ENCODE measurements at regions not wholly inside any gene's neighbourhood (a gene's known extent, or its start where the extent isn't known, plus 50 kb on each side); places are given as distances from the start of the nearest gene placed in this dataset.

DNA sequence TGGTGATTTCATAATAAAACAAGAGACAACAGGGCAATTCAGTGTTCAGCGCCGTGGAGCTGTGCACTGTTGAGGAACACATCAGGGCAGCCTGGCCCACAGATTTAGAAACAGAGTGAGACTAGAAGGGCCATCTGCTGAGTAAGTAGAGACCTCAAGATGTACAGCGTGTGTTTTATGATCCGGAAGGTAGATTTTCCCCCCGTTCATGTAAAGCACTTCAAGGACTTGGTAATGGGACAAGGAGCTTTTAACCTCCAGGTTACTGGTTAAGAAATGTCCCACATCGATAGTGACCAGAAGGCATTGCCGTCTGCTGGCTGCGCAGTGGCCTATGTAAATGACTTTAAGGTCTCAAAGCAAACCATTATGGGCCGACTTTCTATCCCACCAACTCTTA, 1057.7 kb upstream of the EEF2KMT start:
- no peak overlapping the region for H3K23ac ChIP-seq (ENCODE audit: low read length)
- no peak overlapping the region for H2BK5ac ChIP-seq (ENCODE audit: low read depth, low read length, poor library complexity)
- no peaks in the 10 kb centered on the region for H3K79me2 ChIP-seq (ENCODE audit: control insufficient read depth, insufficient read depth, low read length, poor library complexity)
- H4K8ac ChIP-seq (ENCODE audit: low read depth, low read length) = no peak overlapping the region
- no peak overlapping the region for H3K4me3 ChIP-seq (ENCODE audit: low read depth, low read length)
- H3K4me1 ChIP-seq (ENCODE audit: control insufficient read depth in 1 of 2, insufficient read depth in 2 of 2, low read length in 2 of 2) = no peaks in the 10 kb centered on the region
- H2AFZ ChIP-seq (ENCODE audit: insufficient read depth, low read length, poor library complexity) = no peak overlapping the region
- no peaks in the 10 kb centered on the region for H3K79me1 ChIP-seq (ENCODE audit: low read length)
- H3K27ac ChIP-seq (ENCODE audit: low read depth, low read length) = no peak overlapping the region
- H3K27me3 ChIP-seq (ENCODE audit: insufficient read depth, low read length) = no peaks in the 10 kb centered on the region
- H4K12ac ChIP-seq (ENCODE audit: low read depth, low read length) = no peak overlapping the region
- no peak overlapping the region for H3K14ac ChIP-seq (ENCODE audit: low read length)
- H2BK12ac ChIP-seq (ENCODE audit: low read length) = no peak overlapping the region
- no peak overlapping the region for H2AK5ac ChIP-seq (ENCODE audit: low read length)
- no peak overlapping the region for H3K4ac ChIP-seq (ENCODE audit: low read depth, low read length)
- no peak overlapping the region for H2BK120ac ChIP-seq (ENCODE audit: insufficient read depth, low read length, poor library complexity)
- no peak overlapping the region for H4K91ac ChIP-seq (ENCODE audit: low read depth, low read length)
- DNase-seq = no peak
- no CpG with 5 or more reads among the region's 9 CpGs for WGBS (ENCODE audit: extremely low coverage, insufficient coverage, insufficient read length)
- no peaks in the 10 kb centered on the region for H3K36me3 ChIP-seq (ENCODE audit: control insufficient read depth in 1 of 2, insufficient read depth in 2 of 2, low read length in 2 of 2)
- no peak overlapping the region for H3K18ac ChIP-seq (ENCODE audit: low read length)
- H3K4me2 ChIP-seq (ENCODE audit: low read length) = no peak overlapping the region
- no peaks in the 10 kb centered on the region for H3K9me3 ChIP-seq (ENCODE audit: insufficient read depth, low read depth, low read length)
- H3K9ac ChIP-seq (ENCODE audit: low read length) = no peak overlapping the region

DNA sequence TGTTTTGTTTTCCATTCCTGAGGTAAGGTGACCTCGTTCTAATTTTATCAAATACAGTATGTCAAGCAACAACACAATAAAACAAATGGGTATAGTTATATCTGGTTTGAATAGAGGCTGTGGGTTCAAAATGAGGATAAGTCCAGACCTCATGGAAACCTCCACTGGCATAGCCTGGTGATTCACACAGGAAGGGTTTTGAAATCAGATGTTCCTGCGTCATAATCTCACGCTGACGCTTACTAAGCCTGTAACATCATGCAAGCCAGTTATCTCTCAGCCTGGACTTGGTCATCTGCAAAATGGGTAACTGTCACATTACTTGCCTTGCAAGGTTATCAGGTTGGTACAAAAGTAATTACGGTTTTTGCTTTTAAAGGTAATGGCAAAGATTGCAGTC, 1056.3 kb upstream of the EEF2KMT start:
- Histone ChIP-seq H3K14ac (ENCODE audit: low read length) (no peak overlapping the region), H3K4me2 (ENCODE audit: low read length) (no peak overlapping the region), H3K79me1 (ENCODE audit: low read length) (no peaks in the 10 kb centered on the region), H4K91ac (ENCODE audit: low read depth, low read length) (no peak overlapping the region), H3K23ac (ENCODE audit: low read length) (no peak overlapping the region), H3K4me3 (ENCODE audit: low read depth, low read length) (no peak overlapping the region), H2AK5ac (ENCODE audit: low read length) (no peak overlapping the region), H3K9ac (ENCODE audit: low read length) (no peak overlapping the region), H2BK120ac (ENCODE audit: insufficient read depth, low read length, poor library complexity) (no peak overlapping the region), H4K8ac (ENCODE audit: low read depth, low read length) (no peak overlapping the region), H2AFZ (ENCODE audit: insufficient read depth, low read length, poor library complexity) (no peak overlapping the region), H3K36me3 (ENCODE audit: control insufficient read depth in 1 of 2, insufficient read depth in 2 of 2, low read length in 2 of 2) (no peaks in the 10 kb centered on the region), H3K79me2 (ENCODE audit: control insufficient read depth, insufficient read depth, low read length, poor library complexity) (no peaks in the 10 kb centered on the region), H3K27me3 (ENCODE audit: insufficient read depth, low read length) (no peaks in the 10 kb centered on the region), H3K9me3 (ENCODE audit: insufficient read depth, low read depth, low read length) (no peaks in the 10 kb centered on the region), H3K4me1 (ENCODE audit: control insufficient read depth in 1 of 2, insufficient read depth in 2 of 2, low read length in 2 of 2) (no peaks in the 10 kb centered on the region), H2BK12ac (ENCODE audit: low read length) (no peak overlapping the region), H3K4ac (ENCODE audit: low read depth, low read length) (no peak overlapping the region), H3K27ac (ENCODE audit: low read depth, low read length) (no peak overlapping the region), H3K18ac (ENCODE audit: low read length) (no peak overlapping the region), H4K12ac (ENCODE audit: low read depth, low read length) (no peak overlapping the region), H2BK5ac (ENCODE audit: low read depth, low read length, poor library complexity) (no peak overlapping the region)
- DNase-seq = no peak
- WGBS (ENCODE audit: extremely low coverage, insufficient coverage, insufficient read length) = no CpG with 5 or more reads among the region's 5 CpGs

DNA sequence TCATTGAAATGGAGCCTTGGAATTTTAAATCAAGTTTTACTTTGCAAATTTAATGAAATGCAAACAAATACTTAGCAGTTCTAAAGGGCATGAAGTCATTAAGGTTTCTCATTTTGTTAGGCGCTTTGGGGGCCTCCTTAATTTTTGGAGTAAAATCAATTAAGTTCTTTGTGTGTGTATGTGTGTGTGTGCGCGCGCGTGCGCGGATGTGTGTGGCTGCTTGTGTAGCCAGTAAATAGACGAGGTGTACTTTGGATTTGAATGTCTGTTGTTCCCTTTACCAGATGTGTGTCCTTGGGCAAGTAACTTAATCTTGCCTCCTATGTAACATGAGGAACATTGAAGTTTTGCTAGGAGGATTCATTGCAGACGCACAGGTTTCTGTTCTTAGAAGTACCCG, 1051.4 kb upstream of the EEF2KMT start:
- H3K36me3 ChIP-seq (ENCODE audit: control insufficient read depth in 1 of 2, insufficient read depth in 2 of 2, low read length in 2 of 2) = no peaks in the 10 kb centered on the region
- H4K8ac ChIP-seq (ENCODE audit: low read depth, low read length) = no peak overlapping the region
- H3K27ac ChIP-seq (ENCODE audit: low read depth, low read length) = no peak overlapping the region
- no peak overlapping the region for H2BK5ac ChIP-seq (ENCODE audit: low read depth, low read length, poor library complexity)
- no peak for DNase-seq
- H3K4ac ChIP-seq (ENCODE audit: low read depth, low read length) = no peak overlapping the region
- H3K79me1 ChIP-seq (ENCODE audit: low read length) = no peaks in the 10 kb centered on the region
- no peaks in the 10 kb centered on the region for H3K79me2 ChIP-seq (ENCODE audit: control insufficient read depth, insufficient read depth, low read length, poor library complexity)
- no CpG with 5 or more reads among the region's 10 CpGs for WGBS (ENCODE audit: extremely low coverage, insufficient coverage, insufficient read length)
- H3K4me3 ChIP-seq (ENCODE audit: low read depth, low read length) = no peak overlapping the region
- H2BK120ac ChIP-seq (ENCODE audit: insufficient read depth, low read length, poor library complexity) = no peak overlapping the region
- H2AK5ac ChIP-seq (ENCODE audit: low read length) = no peak overlapping the region
- peaks cover 1% of the 10 kb centered on the region for H3K9me3 ChIP-seq (ENCODE audit: insufficient read depth, low read depth, low read length)
- H3K4me1 ChIP-seq (ENCODE audit: control insufficient read depth in 1 of 2, insufficient read depth in 2 of 2, low read length in 2 of 2) = no peaks in the 10 kb centered on the region
- no peak overlapping the region for H3K23ac ChIP-seq (ENCODE audit: low read length)
- no peak overlapping the region for H3K14ac ChIP-seq (ENCODE audit: low read length)
- no peak overlapping the region for H2AFZ ChIP-seq (ENCODE audit: insufficient read depth, low read length, poor library complexity)
- no peak overlapping the region for H3K18ac ChIP-seq (ENCODE audit: low read length)
- no peak overlapping the region for H3K9ac ChIP-seq (ENCODE audit: low read length)
- H2BK12ac ChIP-seq (ENCODE audit: low read length) = no peak overlapping the region
- H4K91ac ChIP-seq (ENCODE audit: low read depth, low read length) = no peak overlapping the region
- no peak overlapping the region for H4K12ac ChIP-seq (ENCODE audit: low read depth, low read length)
- H3K27me3 ChIP-seq (ENCODE audit: insufficient read depth, low read length) = no peaks in the 10 kb centered on the region
- no peak overlapping the region for H3K4me2 ChIP-seq (ENCODE audit: low read length)

DNA sequence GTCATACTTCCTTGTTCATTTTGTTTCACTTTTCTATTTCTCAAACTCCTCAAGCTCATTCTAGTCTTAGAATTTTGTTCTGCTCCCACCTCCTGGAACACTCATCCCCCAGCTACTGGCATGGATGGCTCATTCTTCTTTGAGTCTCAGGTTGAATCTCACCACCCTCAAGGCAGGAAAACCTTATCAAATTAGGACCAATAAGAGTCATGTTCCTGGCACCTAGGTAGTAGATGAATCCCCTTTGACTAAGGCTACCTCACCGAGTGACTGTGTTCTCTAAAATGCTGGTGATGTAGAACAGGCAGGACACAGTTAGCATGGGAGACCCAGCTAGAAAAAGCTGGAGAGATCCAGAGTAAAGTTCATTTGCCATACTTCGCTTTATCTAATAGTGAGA, 1050.8 kb upstream of the EEF2KMT start:
- Histone ChIP-seq H3K4me1 (ENCODE audit: control insufficient read depth in 1 of 2, insufficient read depth in 2 of 2, low read length in 2 of 2) (no peaks in the 10 kb centered on the region), H3K14ac (ENCODE audit: low read length) (no peak overlapping the region), H4K12ac (ENCODE audit: low read depth, low read length) (no peak overlapping the region), H4K8ac (ENCODE audit: low read depth, low read length) (no peak overlapping the region), H3K23ac (ENCODE audit: low read length) (no peak overlapping the region), H3K9ac (ENCODE audit: low read length) (no peak overlapping the region), H3K27me3 (ENCODE audit: insufficient read depth, low read length) (no peaks in the 10 kb centered on the region), H3K36me3 (ENCODE audit: control insufficient read depth in 1 of 2, insufficient read depth in 2 of 2, low read length in 2 of 2) (no peaks in the 10 kb centered on the region), H3K27ac (ENCODE audit: low read depth, low read length) (no peak overlapping the region), H3K79me2 (ENCODE audit: control insufficient read depth, insufficient read depth, low read length, poor library complexity) (no peaks in the 10 kb centered on the region), H3K18ac (ENCODE audit: low read length) (no peak overlapping the region), H3K4ac (ENCODE audit: low read depth, low read length) (no peak overlapping the region), H3K4me3 (ENCODE audit: low read depth, low read length) (no peak overlapping the region), H3K4me2 (ENCODE audit: low read length) (no peak overlapping the region), H2BK5ac (ENCODE audit: low read depth, low read length, poor library complexity) (no peak overlapping the region), H2AFZ (ENCODE audit: insufficient read depth, low read length, poor library complexity) (no peak overlapping the region), H2BK120ac (ENCODE audit: insufficient read depth, low read length, poor library complexity) (no peak overlapping the region), H4K91ac (ENCODE audit: low read depth, low read length) (no peak overlapping the region), H3K79me1 (ENCODE audit: low read length) (no peaks in the 10 kb centered on the region), H3K9me3 (ENCODE audit: insufficient read depth, low read depth, low read length) (peaks cover 1% of the 10 kb centered on the region), H2BK12ac (ENCODE audit: low read length) (no peak overlapping the region), H2AK5ac (ENCODE audit: low read length) (no peak overlapping the region)
- DNase-seq = no peak
- WGBS (ENCODE audit: extremely low coverage, insufficient coverage, insufficient read length) = no CpG with 5 or more reads among the region's 2 CpGs
